IMR-90 (cell line): ENCODE measurements at regions not wholly inside any gene's neighbourhood (a gene's known extent, or its start where the extent isn't known, plus 50 kb on each side); places are given as distances from the start of the nearest gene placed in this dataset.

ENCODE experiments used
- ATAC-seq: fragments of 200-7000 bp; cut with Tn5 transposase; 2 replicates; pipeline ENCODE4 v1.9.1; 2020; ENCODE audit warnings: low read depth, mild to moderate bottlenecking, moderate library complexity
- BruUV-seq: library from RNA; stranded (reverse); fragments of 400-500 nt; replicated peaks from 2 replicates; lab custom pipeline; 2021; lab: Mats Ljungman, UMichigan
- CTCF ChIA-PET: fragments of 300-600 bp; formaldehyde crosslinking; extraction: SDS; loops from one replicate; lab custom pipeline; 2021; ENCODE audit warnings: antibody characterized with exemption; lab: Yijun Ruan, JAX
- POLR2A ChIA-PET: fragments of 300-600 bp; sonication (Branson Sonifier 250); formaldehyde crosslinking; loops from one replicate; lab custom pipeline; 2022; ENCODE audit warnings: antibody characterized with exemption; ENCODE audit not compliant: unreplicated experiment; lab: Charles Lee
- DNase-seq: peaks from one replicate; pipeline ENCODE4 v3.0.0; 2013
- H2AFZ ChIP-seq: replicated peaks from 2 replicates; pipeline ENCODE3; 2013; ENCODE audit warnings: low read length, mild to moderate bottlenecking; ENCODE audit not compliant: poor library complexity
- H2AK5ac ChIP-seq: 2 replicates; pipeline ENCODE4 v1.6.1; 2013; ENCODE audit warnings: low read depth, low read length, inconsistent platforms
- H2AK9ac ChIP-seq: replicated peaks from 2 replicates; pipeline ENCODE3; 2013; ENCODE audit warnings: mild to moderate bottlenecking, low read depth, low read length, moderate library complexity; ENCODE audit not compliant: poor library complexity
- H2BK120ac ChIP-seq: 2 replicates; pipeline ENCODE4 v1.6.1; 2013; ENCODE audit warnings: low read depth, low read length, inconsistent platforms
- H2BK15ac ChIP-seq: 3 replicates; pipeline ENCODE4 v1.6.1; 2013; ENCODE audit warnings: low read depth, low read length, inconsistent platforms
- H2BK20ac ChIP-seq: 2 replicates; pipeline ENCODE4 v1.6.1; 2013; ENCODE audit warnings: low read depth, mild to moderate bottlenecking, inconsistent platforms, low read length, moderate library complexity
- H2BK5ac ChIP-seq: 2 replicates; pipeline ENCODE4 v1.6.1; 2013; ENCODE audit warnings: mild to moderate bottlenecking, low read depth, low read length, inconsistent platforms; ENCODE audit not compliant: poor library complexity, severe bottlenecking
- H3K14ac ChIP-seq: replicated peaks from 2 replicates; pipeline ENCODE4 v1.6.1; 2013; ENCODE audit warnings: low read depth, low read length, inconsistent platforms
- H3K18ac ChIP-seq: 2 replicates; pipeline ENCODE4 v1.6.1; 2013; ENCODE audit warnings: low read depth, low read length, control low read depth
- H3K23ac ChIP-seq: 2 replicates; pipeline ENCODE4 v1.6.1; 2013; ENCODE audit warnings: low read depth, low read length, inconsistent platforms
- H3K27ac ChIP-seq: 2 replicates; pipeline ENCODE4 v1.5.1; 2013; ENCODE audit warnings: mild to moderate bottlenecking, control low read depth, low read length; ENCODE audit not compliant: insufficient read depth
- H3K27me3 ChIP-seq: 2 replicates; pipeline ENCODE4 v1.6.1; 2013; ENCODE audit warnings: low read length; ENCODE audit not compliant: control insufficient read depth, insufficient read depth
- H3K36me3 ChIP-seq: 2 replicates; pipeline ENCODE4 v1.6.1; 2013; ENCODE audit warnings: low read length, mixed read lengths; ENCODE audit not compliant: control insufficient read depth, insufficient read depth
- H3K4ac ChIP-seq: 2 replicates; pipeline ENCODE4 v1.6.1; 2013; ENCODE audit warnings: low read depth, low read length, inconsistent platforms
- H3K4me1 ChIP-seq: 2 replicates; pipeline ENCODE4 v1.6.1; 2013; ENCODE audit warnings: low read length, mixed read lengths; ENCODE audit not compliant: control insufficient read depth, insufficient read depth
- H3K4me2 ChIP-seq: 2 replicates; pipeline ENCODE4 v1.6.1; 2013; ENCODE audit warnings: low read depth, mild to moderate bottlenecking, control low read depth, low read length, moderate library complexity
- H3K4me3 ChIP-seq: 2 replicates; pipeline ENCODE4 v1.5.1; 2013; ENCODE audit warnings: low read depth, mild to moderate bottlenecking, control low read depth, low read length, moderate library complexity; ENCODE audit not compliant: insufficient read depth
- H3K56ac ChIP-seq: 2 replicates; pipeline ENCODE4 v1.6.1; 2013; ENCODE audit warnings: low read length, inconsistent platforms; ENCODE audit not compliant: insufficient read depth; ENCODE audit errors: extremely low read depth
- H3K79me1 ChIP-seq, 2 experiments: 2 replicates each; pipeline ENCODE4 v1.6.1; 2013; ENCODE audit warnings: low read length in 2 of 2, inconsistent platforms in 1 of 2, low read depth in 1 of 2
- H3K9ac ChIP-seq: 2 replicates; pipeline ENCODE4 v1.6.1; 2013; ENCODE audit warnings: low read depth, low read length, control low read depth
- H3K9me1 ChIP-seq: 2 replicates; pipeline ENCODE4 v1.6.1; 2013; ENCODE audit warnings: low read length, inconsistent platforms; ENCODE audit not compliant: insufficient read depth
- H3K9me3 ChIP-seq: 2 replicates; pipeline ENCODE4 v1.6.1; 2013; ENCODE audit warnings: low read length; ENCODE audit not compliant: control insufficient read depth, insufficient read depth
- H4K20me1 ChIP-seq: 2 replicates; pipeline ENCODE4 v1.6.1; 2013; ENCODE audit warnings: low read length, inconsistent platforms; ENCODE audit not compliant: insufficient read depth
- H4K5ac ChIP-seq: 2 replicates; pipeline ENCODE4 v1.6.1; 2013; ENCODE audit warnings: mild to moderate bottlenecking, low read depth, low read length, control low read depth
- H4K8ac ChIP-seq, 2 experiments: 2 replicates each; pipeline ENCODE4 v1.6.1; 2013; ENCODE audit warnings: low read depth in 2 of 2, low read length in 2 of 2, control low read depth in 1 of 2, inconsistent platforms in 1 of 2
- H4K91ac ChIP-seq: 2 replicates; pipeline ENCODE4 v1.6.1; 2013; ENCODE audit warnings: low read depth, low read length, inconsistent platforms; ENCODE audit not compliant: insufficient read depth
- BHLHE40 ChIP-seq: fragments of 150-350 bp; IDR thresholded peaks from 2 replicates; pipeline ENCODE4 v1.6.1; 2016; ENCODE audit warnings: mild to moderate bottlenecking, low read depth, low read length
- MAFK ChIP-seq: IDR thresholded peaks from 2 replicates; pipeline ENCODE4 v1.6.1; 2012; ENCODE audit warnings: low read depth, low read length, improper control_type of control experiment
- NFE2L2 ChIP-seq: fragments of 150-350 bp; IDR thresholded peaks from 2 replicates; pipeline ENCODE4 v1.6.1; 2016; ENCODE audit warnings: low read depth, mild to moderate bottlenecking, low read length
- RFX5 ChIP-seq: IDR thresholded peaks from 2 replicates; pipeline ENCODE4 v1.8.0; 2012; ENCODE audit warnings: low read depth, mild to moderate bottlenecking, low read length, moderate library complexity
- WGBS, 2 experiments: methylation state at CpG; one replicate each; pipeline versions ENCODE4 v1.1.5 to v1.1.7; 2013; ENCODE audit warnings: missing lambda C conversion rate in 2 of 2; ENCODE audit not compliant: insufficient read length in 1 of 2; ENCODE audit errors: extremely low coverage in 2 of 2; 5-methylcytosine and 5-hydroxymethylcytosine counted together
- dilution Hi-C: fragments of 300-500 bp; cut with HindIII; formaldehyde crosslinking; loops from one replicate; pipeline ENCODE4 v1.14.3; 2018; ENCODE audit warnings: low sequenced_read_pairs; ENCODE audit not compliant: unreplicated experiment
- in situ Hi-C: fragments of 300-500 bp; cut with MboI; formaldehyde crosslinking; loops from 3 replicates; pipeline ENCODE4 v1.14.3; 2019; ENCODE audit warnings: low sequenced_read_pairs, inconsistent platforms, mixed read lengths
- intact Hi-C: fragments of 100-400 bp; cut with micrococcal nuclease; formaldehyde crosslinking; loops from 2 replicates; pipeline ENCODE4 v1.10.0; 2022

DNA sequence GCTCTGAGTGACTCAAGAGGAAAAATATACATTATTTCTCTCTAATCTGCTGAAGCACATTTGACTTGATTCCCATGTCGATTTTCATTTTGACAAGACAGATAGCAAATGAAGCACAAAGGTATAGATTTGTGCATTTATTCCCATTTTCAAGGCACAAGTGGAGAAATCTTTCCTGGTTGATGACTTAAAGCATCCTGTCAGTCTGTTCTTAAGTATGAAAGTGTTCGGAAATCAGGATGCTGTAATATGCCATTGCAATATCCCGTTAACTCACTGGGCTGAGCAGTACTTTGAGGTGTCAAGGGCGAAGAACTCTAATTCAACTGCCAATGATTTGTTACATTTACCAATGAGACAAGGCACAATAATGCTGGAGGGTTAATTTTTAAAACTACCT, 185.2 kb upstream of the LRP1B start:
- ChIA-PET POLR2A (no interaction called here), CTCF (no interaction called here)
- Histone ChIP-seq H2AK9ac (no peak overlapping the region), H2BK120ac (no peak overlapping the region), H3K4me2 (no peak overlapping the region), H3K9me1 (no peaks in the 10 kb centered on the region), H2BK5ac (no peak overlapping the region), H3K14ac (no peak overlapping the region), H3K27ac (no peak overlapping the region), H4K91ac (no peak overlapping the region), H3K9me3 (no peaks in the 10 kb centered on the region), H2BK15ac (no peak overlapping the region), H3K27me3 (no peaks in the 10 kb centered on the region), H3K4me1 (no peaks in the 10 kb centered on the region), H2AK5ac (no peak overlapping the region), H4K20me1 (no peaks in the 10 kb centered on the region), H3K36me3 (no peaks in the 10 kb centered on the region), H4K8ac (no peak overlapping the region), H3K18ac (no peak overlapping the region), H3K56ac (no peak overlapping the region), H3K79me1 (no peaks in the 10 kb centered on the region), H3K4me3 (no peak overlapping the region), H2BK20ac (no peak overlapping the region), H2AFZ (no peak overlapping the region), H3K23ac (no peak overlapping the region), H3K4ac (no peak overlapping the region), H4K5ac (no peak overlapping the region), H3K9ac (no peak overlapping the region)
- dilution Hi-C loops (no loop called here), in situ Hi-C loops (no loop called here), intact Hi-C loops (no loop called here)
- no peak for ATAC-seq
- no peak for TF ChIP-seq BHLHE40
- TF ChIP-seq RFX5: no peak
- no peak for TF ChIP-seq NFE2L2
- no peak for TF ChIP-seq MAFK
- WGBS, 2 experiments: 100% methylated on average over 1 of the region's 4 CpGs; no CpG with 5 or more reads in 1 of the 2 experiments
- no peak for DNase-seq
- no TSS peak for BruUV-seq
